ENCODE measurements at regions not wholly inside any gene's neighbourhood (a gene's known extent, or its start where the extent isn't known, plus 50 kb on each side); places are given as distances from the start of the nearest gene placed in this dataset.
"Not testable (repeated sequence)": the region's sequence is repeated elsewhere in the genome, so short reads cannot be mapped to it uniquely, and the experiment has no call there.

DNA sequence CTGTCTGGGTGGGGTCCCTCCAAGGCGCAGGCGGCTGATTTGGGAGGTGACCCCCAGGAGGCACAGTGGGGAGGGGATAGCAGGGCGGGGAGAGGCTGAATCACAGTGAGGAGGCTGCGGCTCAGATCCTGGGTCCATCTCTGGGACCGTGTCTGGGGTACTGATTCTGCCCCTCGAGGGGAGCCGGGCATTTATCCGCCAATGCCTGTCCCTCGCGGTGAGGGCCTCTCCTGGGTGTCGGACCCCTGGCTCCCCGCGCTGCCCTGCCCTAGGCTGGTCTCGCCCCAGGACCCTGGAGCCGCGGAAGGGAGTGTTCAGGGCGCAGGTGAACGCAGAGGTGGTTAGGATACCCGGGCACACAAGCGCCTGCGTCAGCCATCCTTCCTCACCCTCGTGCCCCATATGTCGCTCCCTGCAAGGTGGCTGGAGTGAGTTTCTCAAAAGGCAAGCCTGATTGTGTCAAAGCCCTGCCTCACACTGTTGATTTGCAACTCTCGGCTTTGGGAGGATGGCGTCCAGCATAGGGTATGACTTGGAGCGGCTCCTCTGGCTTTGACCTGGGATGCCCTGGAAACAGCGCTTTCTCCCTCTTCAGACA lies 530.9 kb downstream of the PTPRU start:
- no peak for DNase-seq

DNA sequence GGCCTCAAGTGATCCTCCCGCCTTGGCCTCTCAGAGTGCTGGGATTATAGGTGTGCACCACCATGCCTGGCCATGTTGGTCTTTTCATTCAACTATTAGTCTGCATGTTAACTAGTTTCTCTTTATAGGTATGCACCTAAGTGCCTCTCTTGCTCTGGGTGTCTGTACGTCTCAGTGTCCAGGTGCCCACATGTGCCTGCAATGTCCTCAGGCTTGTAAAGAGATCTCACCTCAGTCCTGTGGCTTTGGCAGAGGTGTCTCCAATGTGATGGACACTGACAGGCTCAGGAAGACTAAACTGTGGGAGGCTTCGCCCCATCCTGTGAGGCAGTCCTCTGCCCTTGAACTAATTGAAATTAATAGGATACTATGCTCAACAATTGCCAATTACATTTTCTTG lies 526.3 kb downstream of the PTPRU start:
- no peak for DNase-seq

DNA sequence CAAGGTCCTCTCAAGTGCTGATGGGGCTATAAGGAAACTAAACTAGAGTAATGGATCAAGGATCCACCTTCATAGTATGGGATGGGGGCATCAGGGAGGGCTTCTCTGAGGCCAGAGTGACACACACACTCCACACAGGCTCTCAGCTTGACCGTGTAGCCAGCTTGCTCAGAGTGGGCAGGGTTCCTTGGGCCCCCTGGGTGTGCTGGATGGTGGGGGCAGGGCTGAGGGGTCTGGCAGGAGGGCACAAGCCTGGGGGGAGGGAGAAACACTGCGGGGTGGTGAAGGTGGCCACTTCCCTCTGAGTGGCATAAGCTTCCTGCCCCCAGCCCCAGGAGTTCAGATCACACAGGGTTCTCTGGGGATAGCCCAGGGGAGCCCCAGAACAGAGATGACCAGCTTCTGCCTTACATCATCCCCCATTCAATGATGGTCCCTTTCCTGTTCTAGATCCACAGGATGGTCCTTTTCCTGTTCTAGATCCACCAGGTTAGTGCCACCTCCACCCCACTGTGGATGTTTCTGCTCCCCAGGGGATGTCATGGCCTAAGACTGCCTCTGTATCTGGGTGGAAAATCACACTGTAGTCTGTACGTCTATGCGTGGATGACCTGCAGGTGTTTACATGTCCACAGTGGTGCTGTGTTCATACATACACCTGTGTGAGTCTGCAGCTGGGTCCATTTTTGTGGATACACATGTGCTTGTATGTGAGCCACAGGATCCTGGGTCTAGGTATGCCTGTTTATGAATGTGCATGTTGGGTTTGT lies 525.0 kb downstream of the PTPRU start:
- DNase-seq = no peak

DNA sequence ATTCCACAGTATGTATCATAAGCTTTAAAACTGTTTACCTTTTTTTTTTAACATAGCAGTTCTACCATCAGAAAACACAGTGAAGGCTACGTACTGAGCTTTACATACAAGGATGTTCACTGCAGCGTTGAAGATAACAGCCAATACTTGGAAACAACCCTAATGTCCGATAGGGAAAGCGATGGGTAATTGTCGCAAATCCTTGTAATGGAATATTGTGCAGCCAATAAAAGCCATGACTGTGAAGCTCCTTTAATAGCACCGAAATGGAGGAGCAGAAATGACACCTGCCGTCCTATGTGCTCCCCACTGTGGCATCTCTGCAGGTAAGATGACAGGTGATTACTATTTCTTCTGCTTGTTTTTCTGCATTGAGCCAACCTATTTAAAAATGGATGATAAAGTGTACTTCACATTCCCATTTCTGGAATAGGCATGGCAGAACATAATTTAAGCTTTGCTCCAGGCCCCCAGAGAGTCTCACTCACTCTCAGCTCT lies 523.8 kb downstream of the PTPRU start:
- no peak for DNase-seq

DNA sequence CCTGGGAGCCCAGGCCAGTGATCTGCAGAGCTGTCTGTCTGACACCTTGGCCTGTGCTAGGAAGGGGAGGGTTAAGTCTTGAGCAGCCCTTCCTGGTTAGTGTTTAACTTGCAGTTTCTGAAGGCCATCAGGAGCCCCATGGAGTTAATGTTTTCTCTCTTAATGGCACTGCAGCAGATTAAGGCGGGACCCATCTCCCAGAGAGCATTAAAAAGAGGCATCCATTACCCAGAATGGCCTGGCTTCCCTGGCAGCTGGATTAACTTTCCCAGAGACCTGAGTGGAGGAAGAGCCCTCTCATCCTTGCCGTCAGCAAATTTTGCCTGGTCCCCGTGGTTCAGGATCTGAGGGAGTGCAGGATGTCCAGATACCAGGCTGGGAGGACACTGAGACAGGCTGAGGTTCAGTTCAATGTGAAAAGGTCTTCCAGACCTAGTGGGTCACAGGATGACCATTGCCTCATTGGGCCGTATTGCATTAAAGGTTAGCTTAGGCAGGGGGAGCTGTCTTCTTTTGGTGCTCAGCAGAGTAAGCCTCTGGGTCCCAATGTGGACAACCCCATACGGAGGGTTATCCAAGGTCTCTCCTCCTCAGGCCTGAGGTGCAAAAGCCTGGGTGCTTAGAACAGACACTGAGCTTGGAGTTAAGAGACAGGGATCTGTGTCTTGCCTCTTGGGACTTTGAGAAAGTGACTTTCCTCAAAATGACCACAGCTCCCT lies 522.6 kb downstream of the PTPRU start:
- no peak for DNase-seq

DNA sequence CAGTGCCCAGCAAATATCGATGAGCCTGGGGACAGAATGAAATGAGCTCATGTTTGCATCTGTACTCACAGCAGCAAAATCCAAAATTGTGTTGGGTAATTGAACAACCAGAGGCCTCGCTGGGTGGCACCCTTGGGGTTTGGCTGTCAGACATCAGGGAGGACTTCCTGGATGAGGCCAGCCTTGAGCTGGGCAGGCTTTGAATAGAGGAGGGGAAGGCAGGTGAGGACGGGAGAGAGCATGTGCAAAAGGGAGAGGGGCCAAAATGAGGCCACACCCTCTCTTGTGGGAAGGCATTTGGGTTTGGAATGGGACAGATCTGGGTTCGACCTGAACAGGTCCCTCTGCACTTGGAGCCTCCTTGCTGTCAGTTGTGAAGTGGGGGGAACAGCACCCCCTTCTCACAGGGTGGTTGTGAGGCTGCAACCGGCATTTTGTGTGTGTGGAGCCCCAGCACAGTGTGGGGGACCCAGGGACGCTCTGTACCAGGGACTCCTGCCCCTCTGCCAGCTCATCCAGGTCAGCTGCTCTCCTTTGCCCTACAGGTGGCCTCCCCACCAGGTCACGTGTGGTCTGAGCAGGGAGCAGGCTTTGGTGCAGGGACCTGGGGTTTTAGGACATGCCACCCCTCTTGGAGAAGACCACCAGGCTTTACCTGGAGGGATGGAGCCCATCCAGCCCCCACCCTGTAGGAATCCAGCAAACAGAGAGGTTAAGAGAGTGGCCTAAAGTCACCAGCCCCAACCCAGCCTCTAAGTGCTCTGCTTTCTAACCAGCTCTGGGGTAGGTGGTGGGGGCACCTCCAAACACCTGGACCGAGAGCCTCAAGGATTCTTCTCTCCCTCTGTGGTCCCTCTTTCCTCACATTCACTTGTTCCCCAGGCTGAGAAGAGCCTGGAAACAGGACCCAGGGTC lies 521.8 kb downstream of the PTPRU start:
- DNase-seq = no peak

DNA sequence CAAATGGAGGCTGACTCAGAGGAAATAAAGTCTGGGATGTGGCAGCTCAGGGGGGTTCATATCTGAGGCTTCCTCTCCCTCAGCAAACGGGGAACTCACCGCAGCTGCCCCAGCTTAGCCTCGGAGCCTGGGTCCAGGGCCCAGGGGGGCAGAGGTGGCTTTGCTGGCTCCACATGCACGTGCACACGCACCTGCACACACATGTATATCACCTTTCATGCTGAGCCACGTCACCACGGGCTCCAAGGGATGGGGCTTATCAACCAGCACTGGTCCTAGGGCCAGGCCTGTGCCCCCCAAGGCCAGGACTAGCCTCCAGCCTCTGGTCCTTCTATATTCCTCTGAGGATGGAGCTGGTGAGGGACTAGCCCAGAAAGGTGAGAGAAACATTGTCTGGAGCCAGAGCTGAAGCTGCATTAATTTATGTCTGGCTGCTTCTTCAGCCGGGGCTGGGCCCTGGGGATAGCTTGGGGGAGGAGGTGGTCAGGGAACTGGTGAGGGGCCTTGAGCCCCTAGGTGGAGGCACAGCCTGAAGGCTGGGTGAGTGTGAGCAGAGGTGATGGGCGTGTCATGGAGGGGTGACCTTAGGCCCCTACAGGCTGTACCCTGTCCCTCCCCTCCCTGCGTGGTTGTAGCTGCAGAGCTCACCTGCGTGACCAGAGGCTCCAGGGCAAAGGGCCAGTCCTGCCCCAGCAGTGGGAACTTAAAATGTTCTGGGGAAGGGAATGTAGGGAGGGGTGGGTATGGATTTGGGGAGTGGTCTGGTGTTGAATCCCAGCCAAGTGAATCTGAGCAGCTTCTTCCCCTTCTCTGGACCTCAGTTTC lies 520.8 kb downstream of the PTPRU start:
- no peak for DNase-seq

DNA sequence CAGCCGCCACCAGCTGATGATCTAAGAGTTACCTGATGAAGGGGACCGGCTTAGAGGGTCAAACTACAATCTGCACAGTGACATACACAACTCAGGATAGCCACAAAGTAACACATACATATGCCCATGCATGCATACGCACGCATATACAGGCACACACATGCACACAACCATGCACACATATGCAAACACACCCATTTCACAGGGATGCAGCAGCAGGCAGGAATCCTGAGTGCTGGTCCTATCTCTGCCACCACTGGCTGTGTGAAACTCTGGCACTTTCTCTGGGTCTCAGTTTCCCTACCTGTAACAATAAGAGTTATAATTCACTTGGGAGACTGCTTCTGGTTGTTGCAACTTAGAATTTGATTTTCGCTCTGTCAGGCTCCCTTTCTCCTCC lies 520.2 kb downstream of the PTPRU start:
- DNase-seq = no peak

DNA sequence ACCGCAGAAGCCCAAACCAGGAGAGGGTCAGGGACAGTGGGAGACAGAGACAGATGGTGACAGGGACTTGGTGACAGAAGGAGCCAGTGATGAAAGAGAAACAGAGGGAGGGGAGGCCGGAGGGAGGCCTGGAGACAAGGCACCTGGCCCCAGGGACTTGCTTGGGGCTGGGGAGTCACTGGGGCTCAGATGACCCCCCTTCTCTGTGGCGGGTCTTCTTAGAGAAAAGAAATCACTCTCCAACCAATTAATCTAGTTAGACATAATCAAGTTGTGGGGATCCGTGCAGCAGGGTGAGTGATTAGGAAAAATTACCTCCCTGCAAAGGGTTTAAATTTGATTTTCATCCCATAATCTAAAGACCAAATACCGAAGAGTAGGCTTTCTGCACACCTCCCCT lies 519.8 kb downstream of the PTPRU start:
- DNase-seq = no peak

DNA sequence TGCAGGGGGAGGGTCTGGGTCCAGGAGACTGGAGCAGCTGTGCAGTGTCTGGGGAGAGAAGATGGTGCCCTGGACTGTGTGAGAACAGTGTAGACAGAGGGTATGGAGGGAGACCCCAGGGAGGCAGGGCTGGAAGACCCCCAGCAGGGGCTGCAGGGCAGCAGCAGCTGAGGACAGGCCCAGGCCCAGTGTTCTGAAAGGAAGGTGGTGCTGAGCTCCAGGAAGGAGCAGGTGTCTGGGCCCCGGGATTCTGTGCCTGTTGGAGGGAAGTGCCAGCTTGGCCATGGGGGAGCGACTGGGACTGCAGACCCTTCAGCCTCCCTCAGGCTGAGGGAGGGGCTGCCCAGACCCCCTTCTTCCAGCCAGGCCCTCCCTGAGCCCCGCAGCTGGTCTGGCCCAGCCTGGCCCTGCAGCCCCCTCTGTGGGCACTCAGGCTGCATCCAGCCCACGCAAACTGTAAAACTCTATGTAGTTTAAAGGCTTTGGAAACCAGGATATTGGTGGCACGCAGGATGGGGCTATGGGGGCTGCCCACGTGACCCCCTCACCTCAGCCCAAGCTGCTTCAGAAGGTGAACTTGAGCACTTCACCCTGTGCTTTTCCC lies 519.2 kb downstream of the PTPRU start:
- not testable (repeated sequence) for DNase-seq

DNA sequence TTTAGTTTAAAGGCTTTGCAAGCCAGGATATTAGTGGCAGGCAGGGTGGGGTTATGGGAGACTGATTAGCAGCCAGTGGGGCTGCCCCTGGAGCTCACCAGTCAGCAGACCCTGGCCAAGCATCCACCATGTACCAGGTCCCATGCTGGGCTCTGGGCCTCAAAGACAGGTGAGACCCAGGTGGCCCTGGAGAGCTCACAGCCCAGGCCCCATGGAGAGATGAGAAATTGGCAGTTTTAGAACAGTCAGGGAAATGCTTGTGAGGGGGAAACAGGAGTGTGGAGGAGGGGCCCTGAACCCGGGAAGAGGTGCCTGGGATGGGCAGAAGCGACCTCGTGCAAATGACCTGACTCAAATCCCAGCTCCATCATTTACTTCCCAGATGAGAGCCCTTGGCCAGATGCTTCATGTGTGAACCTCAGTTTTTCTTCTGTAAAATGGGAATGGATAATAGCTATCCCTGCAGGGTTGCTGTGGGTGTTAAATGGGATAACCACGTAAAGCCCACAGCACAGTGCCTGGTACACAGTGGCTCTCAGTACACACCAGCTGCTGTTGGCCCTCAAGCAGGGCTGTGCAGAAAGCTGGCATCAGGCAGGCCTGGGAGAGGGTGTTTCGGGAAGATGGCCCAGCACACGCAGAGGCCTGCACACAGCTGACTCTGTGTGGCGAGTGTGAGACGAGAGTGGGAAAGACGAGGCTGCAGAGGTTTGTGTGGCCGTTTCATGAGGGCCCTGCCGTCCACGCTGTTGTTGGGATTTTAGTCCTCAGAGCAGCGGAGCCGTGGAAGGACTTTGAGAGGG lies 518.5 kb downstream of the PTPRU start:
- peak; percentile 31 for DNase-seq

DNA sequence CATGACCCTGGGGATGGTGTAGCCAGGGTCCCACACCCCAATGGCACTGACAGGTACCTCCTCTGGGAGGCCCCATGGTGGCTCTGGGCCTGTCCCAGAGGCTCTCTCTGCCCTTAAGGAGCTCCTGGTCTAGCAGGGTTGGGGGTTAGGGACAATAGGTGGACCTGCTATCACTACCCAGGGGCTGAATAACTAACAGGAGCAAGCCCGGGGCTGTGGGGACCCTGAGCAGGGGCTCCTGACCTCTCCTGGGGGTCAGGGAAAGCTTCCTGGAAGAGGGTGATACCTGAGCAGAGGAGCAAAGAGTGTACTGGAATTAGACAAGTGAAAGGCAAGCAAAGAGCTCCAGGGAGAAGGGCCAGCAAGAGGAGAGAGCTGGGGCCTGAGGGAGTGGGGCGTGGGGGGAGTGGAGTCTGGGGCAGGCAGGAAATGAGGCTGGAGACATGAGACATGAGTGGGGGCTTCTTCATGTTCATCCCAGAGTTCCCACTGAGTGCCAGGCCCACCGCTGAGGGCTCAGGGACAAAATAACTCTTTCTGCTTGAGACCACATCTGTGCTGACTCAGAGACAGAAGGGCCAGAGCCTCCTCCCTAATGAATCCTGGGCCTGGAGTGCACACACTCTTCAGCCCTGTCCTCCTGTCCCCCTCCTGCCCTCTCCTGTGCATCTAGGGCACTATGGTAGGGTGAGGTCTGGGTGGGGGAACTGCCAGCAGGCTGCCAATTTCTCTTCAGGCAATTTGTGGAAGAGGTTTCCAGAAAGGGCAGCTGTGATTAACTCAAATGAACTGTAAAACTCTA lies 517.6 kb downstream of the PTPRU start:
- DNase-seq = peak; percentile 27

DNA sequence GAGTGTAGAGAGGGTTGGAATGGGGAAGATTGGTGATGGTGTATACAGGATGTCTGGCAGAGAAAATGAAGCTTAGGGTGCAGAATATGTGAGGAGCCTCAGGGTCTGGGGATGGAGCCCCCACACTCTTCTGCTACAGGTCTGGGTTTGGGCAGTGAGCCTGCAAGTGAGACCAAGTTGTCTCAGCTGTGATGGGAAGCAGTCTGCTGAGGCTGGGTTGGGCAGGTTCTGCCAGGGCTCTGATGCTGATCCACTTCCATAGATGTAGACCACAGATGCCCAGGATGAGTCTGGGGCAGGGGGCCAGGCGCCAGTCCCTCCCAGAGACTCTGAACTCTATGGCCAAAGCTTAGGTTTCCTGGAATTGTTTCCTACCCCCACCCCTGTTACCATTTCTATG lies 516.9 kb downstream of the PTPRU start:
- no peak for DNase-seq

DNA sequence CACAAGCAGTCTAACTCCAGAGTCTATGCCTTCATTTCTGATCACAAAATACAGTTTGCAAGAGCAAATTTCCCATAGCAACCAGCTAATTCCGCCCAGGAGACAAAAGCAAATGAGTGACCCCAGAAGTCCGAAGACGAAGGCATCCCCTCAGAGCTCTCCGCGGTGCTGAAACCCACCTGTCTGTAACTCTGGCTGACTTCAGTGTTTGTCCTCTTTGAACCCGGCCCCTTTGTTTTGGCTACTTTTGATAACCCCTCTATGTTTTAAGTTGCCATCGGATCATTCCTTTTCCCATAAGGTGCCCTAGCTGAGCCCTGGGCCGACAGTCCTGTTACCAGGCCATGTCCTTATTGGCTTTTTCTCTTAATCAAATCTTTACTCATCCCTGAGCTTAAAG lies 515.8 kb downstream of the PTPRU start:
- DNase-seq = no peak

DNA sequence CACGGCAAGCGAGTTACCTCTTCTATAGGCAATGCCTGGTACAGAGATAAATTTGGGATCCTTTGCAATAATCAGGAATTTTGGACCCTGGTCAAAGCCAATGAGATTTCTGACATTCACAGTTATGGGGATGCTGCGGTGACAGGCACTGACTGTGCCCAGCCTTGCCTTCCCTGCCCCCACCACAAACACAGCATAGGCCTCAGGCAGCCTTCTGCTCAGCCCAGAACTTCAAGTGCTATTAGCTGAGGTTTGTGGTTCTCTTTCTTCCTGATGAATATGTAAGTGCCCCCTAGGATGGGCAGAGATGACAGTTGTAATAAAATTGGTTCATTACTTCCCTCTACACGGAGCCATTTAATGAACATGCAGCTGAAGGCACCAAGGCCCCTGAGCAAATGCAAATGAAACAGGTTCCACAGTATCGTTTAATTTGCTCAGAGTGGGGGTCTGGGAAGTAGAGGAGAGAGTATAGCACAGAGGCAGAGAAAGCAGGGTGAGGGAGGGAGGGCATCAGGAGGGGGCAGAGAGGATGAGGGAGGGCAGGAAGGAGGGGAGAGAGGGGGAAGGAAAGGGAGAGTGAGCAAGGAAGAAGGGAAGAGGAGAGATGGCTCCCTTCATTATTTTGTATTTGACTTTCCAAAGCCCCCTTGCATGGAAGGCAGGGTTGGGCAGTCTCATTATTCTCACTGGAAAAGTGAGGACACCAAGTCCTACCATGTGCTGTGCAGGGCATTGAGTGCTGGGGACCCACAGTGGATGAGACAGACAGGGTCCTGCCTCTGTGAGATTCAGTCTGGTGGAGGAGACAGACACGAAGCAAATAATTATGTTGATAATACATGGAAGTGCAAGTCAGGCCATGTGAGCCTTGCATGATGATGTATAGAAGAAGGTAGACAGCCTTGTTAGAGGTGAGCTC lies 513.0 kb downstream of the PTPRU start:
- DNase-seq = no peak

DNA sequence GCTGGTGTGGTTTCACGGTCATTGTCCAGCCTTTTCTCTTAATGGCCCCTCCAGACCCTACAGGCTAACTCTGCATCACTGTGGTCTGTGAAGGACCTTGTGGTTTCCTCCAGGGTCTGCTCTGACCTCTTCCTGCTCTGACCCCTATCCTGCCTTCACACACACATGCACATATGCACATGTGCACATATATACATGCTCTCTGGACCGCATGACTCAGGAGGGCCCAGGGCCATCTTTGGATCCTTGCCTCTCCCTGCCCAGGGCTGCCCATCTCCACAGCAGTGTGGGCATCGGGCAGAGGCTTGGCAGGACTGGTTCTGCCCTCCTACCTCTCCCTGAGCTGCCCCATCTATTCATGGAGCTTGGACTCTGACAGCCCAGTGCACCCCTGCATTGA lies 510.9 kb downstream of the PTPRU start:
- DNase-seq = no peak

DNA sequence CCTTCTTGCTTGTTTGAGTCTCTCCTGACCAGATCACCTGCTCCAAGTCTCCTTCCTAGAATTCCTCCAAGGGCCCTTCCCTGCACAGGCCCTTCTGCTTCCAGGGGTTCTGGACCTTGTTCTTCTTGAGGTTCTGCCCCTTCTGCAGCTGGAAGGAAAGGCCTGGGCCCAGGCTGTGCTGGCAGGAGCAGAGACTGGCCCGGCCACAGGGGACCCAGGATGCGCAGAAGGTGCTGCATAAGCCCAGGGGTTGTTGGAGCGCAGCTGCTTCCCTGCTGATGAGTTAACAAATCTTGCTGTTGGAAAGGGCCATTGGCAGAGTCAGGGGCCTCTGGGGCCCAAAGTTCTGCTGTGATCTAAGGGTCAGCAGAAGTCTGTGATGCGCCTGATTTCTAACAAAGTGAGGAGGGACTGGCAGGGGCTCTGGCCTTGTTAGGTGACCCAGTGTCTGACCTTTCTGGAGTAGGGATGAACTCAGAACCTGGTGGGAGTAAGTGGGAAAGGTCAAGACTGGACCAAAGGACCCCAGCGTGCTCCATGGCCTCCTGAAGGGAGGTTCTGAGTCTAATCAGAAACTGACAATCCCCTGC lies 509.8 kb downstream of the PTPRU start:
- DNase-seq = no peak

Measured in NCI-H1694 (cell line).